Panc1 (cell line): ENCODE measurements at regions not wholly inside any gene's neighbourhood (a gene's known extent, or its start where the extent isn't known, plus 50 kb on each side); places are given as distances from the start of the nearest gene placed in this dataset.

Source experiments
- ATAC-seq: fragments of 200-7000 bp; cut with Tn5 transposase; 2 replicates; pipeline ENCODE4 v1.9.1; 2020; ENCODE audit warnings: mild to moderate bottlenecking, moderate library complexity
- BruUV-seq: library from RNA; stranded (reverse); fragments of 400-500 nt; replicated peaks from 2 replicates; lab custom pipeline; 2021; lab: Mats Ljungman, UMichigan
- CTCF ChIA-PET: fragments of 300-600 bp; sonication (Branson Sonifier 250); formaldehyde crosslinking; loops from one replicate; lab custom pipeline; 2022; ENCODE audit warnings: antibody characterized with exemption; lab: Charles Lee
- POLR2A ChIA-PET: fragments of 300-600 bp; sonication (Branson Sonifier 250); formaldehyde crosslinking; loops from one replicate; lab custom pipeline; 2022; ENCODE audit warnings: antibody characterized with exemption; lab: Charles Lee
- DNase-seq: peaks from one replicate; pipeline ENCODE4 v3.0.0-alpha.2; 2010; ENCODE audit warnings: low read depth, low spot score
- H3K27ac ChIP-seq: 2 replicates; pipeline ENCODE4 v1.5.1; 2011; ENCODE audit warnings: mild to moderate bottlenecking, low read length, inconsistent platforms
- H3K27me3 ChIP-seq: fragments of 200-500 bp; sonication (Bioruptor generic); 2 replicates; pipeline ENCODE4 v1.6.0; 2014; ENCODE audit warnings: low read length, inconsistent platforms; ENCODE audit not compliant: control insufficient read depth, insufficient read depth
- H3K36me3 ChIP-seq: fragments of 200-500 bp; sonication (Bioruptor generic); 2 replicates; pipeline ENCODE4 v1.5.1; 2014; ENCODE audit warnings: inconsistent platforms, mild to moderate bottlenecking, low read length, moderate library complexity; ENCODE audit not compliant: control insufficient read depth, insufficient read depth
- H3K4me1 ChIP-seq: 2 replicates; pipeline ENCODE4 v1.5.1; 2011; ENCODE audit warnings: inconsistent platforms, mild to moderate bottlenecking, low read length, moderate library complexity; ENCODE audit not compliant: control insufficient read depth, insufficient read depth
- H3K4me3 ChIP-seq, 2 experiments: 2 replicates each; pipeline ENCODE4 v1.5.1; 2011 to 2012; ENCODE audit warnings: low read depth in 2 of 2, low read length in 2 of 2, mild to moderate bottlenecking in 2 of 2, inconsistent platforms in 1 of 2, moderate library complexity in 1 of 2
- H3K9me3 ChIP-seq: fragments of 200-500 bp; sonication (Bioruptor generic); 2 replicates; pipeline ENCODE4 v1.5.1; 2014; ENCODE audit warnings: low read depth, mild to moderate bottlenecking, inconsistent platforms, low read length, moderate library complexity; ENCODE audit not compliant: control insufficient read depth, insufficient read depth
- CTCF ChIP-seq: fragments of 450-650 bp; IDR thresholded peaks from 2 replicates; pipeline ENCODE4 v1.5.1; 2017; ENCODE audit warnings: mild to moderate bottlenecking
- POLR2AphosphoS5 ChIP-seq: IDR thresholded peaks from 2 replicates; pipeline ENCODE4 v1.6.1; 2012; ENCODE audit warnings: mild to moderate bottlenecking, low read depth, low read length, moderate library complexity
- REST ChIP-seq, 2 experiments: IDR thresholded peaks; 2 replicates each; pipeline ENCODE4 v1.6.1; 2011 to 2012; ENCODE audit warnings: low read depth in 2 of 2, control low read depth in 1 of 2, low read length in 1 of 2, mild to moderate bottlenecking in 1 of 2, moderate library complexity in 1 of 2; ENCODE audit not compliant: insufficient read depth in 1 of 2
- SIN3A ChIP-seq: IDR thresholded peaks from 2 replicates; pipeline ENCODE4 v1.6.1; 2012; ENCODE audit warnings: low read depth, mild to moderate bottlenecking, low read length, moderate library complexity, borderline replicate concordance; ENCODE audit not compliant: insufficient read depth
- TCF7L2 ChIP-seq: IDR thresholded peaks from 2 replicates; pipeline ENCODE4 v1.6.1; 2011; ENCODE audit warnings: mild to moderate bottlenecking, low read depth, low read length, inconsistent platforms
- in situ Hi-C: cut with HindIII; loops from 2 replicates; pipeline ENCODE4 v1.10.0; 2016; ENCODE audit warnings: low sequenced_read_pairs, low pct_unique_long_range_greater_than_20kb
- intact Hi-C: fragments of 100-400 bp; cut with micrococcal nuclease; formaldehyde crosslinking; loops from one replicate; pipeline ENCODE4 v1.10.0; 2022; ENCODE audit not compliant: unreplicated experiment

DNA sequence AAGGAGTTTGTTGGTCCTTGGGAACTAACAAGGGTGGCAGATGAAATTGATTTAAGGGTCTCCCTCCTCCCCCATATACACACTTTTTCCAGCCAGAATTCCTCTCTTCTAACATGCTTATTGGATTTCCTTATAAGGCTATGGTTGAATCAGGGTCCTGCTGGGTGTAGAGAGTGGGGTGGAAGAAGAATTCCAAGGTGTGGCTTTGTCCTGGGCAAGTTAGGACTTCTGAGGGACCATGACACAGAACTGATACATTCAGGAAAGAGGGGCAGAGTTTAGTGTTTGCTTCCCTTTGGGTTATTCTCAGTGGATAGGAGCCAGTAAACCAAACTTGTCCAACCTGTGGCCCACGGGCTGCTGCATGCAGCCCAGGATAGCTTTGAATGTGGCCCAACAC lies 116.5 kb downstream of the SNX18 start:
- POLR2A ChIA-PET: no interaction called here
- ATAC-seq: no peak
- in situ Hi-C loops: no loop called here

GRCh38 chr5:54632131-54632701 lies 114.7 kb downstream of the SNX18 start:
- ChIA-PET POLR2A (no interaction called here), CTCF (no interaction called here)
- intact Hi-C loops: no loop called here
- Histone ChIP-seq H3K27me3 (no peaks in the 10 kb centered on the region), H3K9me3 (no peaks in the 10 kb centered on the region), H3K4me3 (no peak overlapping the region), H3K36me3 (no peaks in the 10 kb centered on the region), H3K4me1 (no peaks in the 10 kb centered on the region), H3K27ac (no peak overlapping the region)
- no peak for ATAC-seq
- no peak for DNase-seq
- no TSS peak for BruUV-seq
- TF ChIP-seq REST (IDR thresholded peaks at IDR 0.05; ENCODE audit: insufficient read depth in 1 of 2, low read depth in 2 of 2, low read length in 1 of 2) (no peak), SIN3A (no peak), POLR2AphosphoS5 (no peak), CTCF (no peak), TCF7L2 (no peak)
- in situ Hi-C loops: no loop called here

More for the DNA sequence above, 116.5 kb downstream of the SNX18 start:
- BruUV-seq: no TSS peak
- H3K4me1 ChIP-seq: no peaks in the 10 kb centered on the region
- no peaks in the 10 kb centered on the region for H3K27me3 ChIP-seq
- no peak overlapping the region for H3K27ac ChIP-seq
- H3K9me3 ChIP-seq: no peaks in the 10 kb centered on the region
- CTCF ChIA-PET: no interaction called here
- intact Hi-C loops: no loop called here
- H3K4me3 ChIP-seq: no peak overlapping the region
- TF ChIP-seq REST (IDR thresholded peaks at IDR 0.05; ENCODE audit: insufficient read depth in 1 of 2, low read depth in 2 of 2, low read length in 1 of 2) (no peak), TCF7L2 (no peak), SIN3A (no peak), POLR2AphosphoS5 (no peak)
- H3K36me3 ChIP-seq: no peaks in the 10 kb centered on the region
- DNase-seq: no peak
